Testis (tissue), 2 donors: ENCODE measurements at regions not wholly inside any gene's neighbourhood (a gene's known extent, or its start where the extent isn't known, plus 50 kb on each side); places are given as distances from the start of the nearest gene placed in this dataset.
A peak's percentile ranks its signal among the peaks of the same experiment; 100 is the strongest.

Experiments
- DNase-seq: peaks from one replicate; pipeline ENCODE4 v3.0.0-alpha.2; 2019
- H3K27ac ChIP-seq, 2 donors: fragments of 200-600 bp; sonication (generic); one replicate each; pipeline ENCODE4 v1.5.1; 2019
- H3K27me3 ChIP-seq: fragments of 200-600 bp; sonication (generic); one replicate; pipeline ENCODE4 v1.5.1; 2019
- H3K36me3 ChIP-seq: fragments of 200-600 bp; sonication (generic); one replicate; pipeline ENCODE4 v1.5.1; 2017; ENCODE audit warnings: low read depth; ENCODE audit errors: missing control alignments
- H3K4me1 ChIP-seq: fragments of 200-600 bp; sonication (generic); one replicate; pipeline ENCODE4 v1.5.1; 2019
- H3K4me3 ChIP-seq, 2 donors: fragments of 200-600 bp; sonication (generic); one replicate each; pipeline ENCODE4 v1.5.1; 2017 to 2019
- H3K9me3 ChIP-seq: fragments of 200-600 bp; sonication (generic); one replicate; pipeline ENCODE4 v1.5.1; 2017
- POLR2A ChIP-seq: fragments of 450-650 bp; IDR thresholded peaks from one replicate; pipeline ENCODE4 v1.6.1; 2017; ENCODE audit warnings: antibody characterized with exemption, mild to moderate bottlenecking, moderate library complexity
- WGBS, 2 donors: methylation state at CpG; one replicate each; pipeline ENCODE4 v1.1.5; 2018; 5-methylcytosine and 5-hydroxymethylcytosine counted together
- intact Hi-C: fragments of 100-400 bp; cut with DNase I; formaldehyde crosslinking; loops from one replicate; pipeline ENCODE4 v1.15.1; 2023; ENCODE audit warnings: low total_unique reads
- TF ChIP-seq, protein P1 (sequence below), 3 experiments: fragments of 450-650 bp in 2 of 3; fragments of 200-600 bp in 1 of 3; sonication (generic) in 1 of 3; IDR thresholded peaks; one replicate each; pipeline ENCODE4 v1.5.1; 2016 to 2019; ENCODE audit warnings: antibody characterized with exemption in 3 of 3, mild to moderate bottlenecking in 2 of 3, moderate library complexity in 1 of 3

DNA sequence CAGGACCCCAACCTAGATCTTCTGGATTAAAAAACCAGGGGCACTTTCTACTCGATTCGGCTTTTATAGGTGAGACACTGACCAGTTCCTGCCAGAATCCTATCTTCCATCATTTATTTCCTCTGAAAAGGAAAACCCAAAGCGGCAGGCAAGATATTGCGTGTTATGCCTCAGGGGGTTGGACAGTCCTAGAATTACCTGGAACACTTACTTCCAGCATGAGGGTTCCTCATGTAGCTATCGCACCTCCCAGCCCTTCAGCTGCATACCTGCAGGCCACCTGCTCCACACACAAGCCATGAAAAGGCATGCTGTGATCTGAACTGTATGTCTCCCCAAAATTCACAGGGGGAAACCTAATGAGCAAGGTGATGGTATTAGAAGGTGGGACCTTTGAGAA lies 58.3 kb upstream of the DLG1 start:
- Histone ChIP-seq H3K36me3 (no peaks in the 10 kb centered on the region), H3K27ac (no peak overlapping the region), H3K27me3 (no peaks in the 10 kb centered on the region), H3K9me3 (no peaks in the 10 kb centered on the region), H3K4me3 (no peak overlapping the region), H3K4me1 (peaks cover 14% of the 10 kb centered on the region)
- DNase-seq: no peak
- 86 to 98% methylated on average over 5 of the region's 5 CpGs for WGBS, 2 donors
- TF ChIP-seq, protein P1, sequence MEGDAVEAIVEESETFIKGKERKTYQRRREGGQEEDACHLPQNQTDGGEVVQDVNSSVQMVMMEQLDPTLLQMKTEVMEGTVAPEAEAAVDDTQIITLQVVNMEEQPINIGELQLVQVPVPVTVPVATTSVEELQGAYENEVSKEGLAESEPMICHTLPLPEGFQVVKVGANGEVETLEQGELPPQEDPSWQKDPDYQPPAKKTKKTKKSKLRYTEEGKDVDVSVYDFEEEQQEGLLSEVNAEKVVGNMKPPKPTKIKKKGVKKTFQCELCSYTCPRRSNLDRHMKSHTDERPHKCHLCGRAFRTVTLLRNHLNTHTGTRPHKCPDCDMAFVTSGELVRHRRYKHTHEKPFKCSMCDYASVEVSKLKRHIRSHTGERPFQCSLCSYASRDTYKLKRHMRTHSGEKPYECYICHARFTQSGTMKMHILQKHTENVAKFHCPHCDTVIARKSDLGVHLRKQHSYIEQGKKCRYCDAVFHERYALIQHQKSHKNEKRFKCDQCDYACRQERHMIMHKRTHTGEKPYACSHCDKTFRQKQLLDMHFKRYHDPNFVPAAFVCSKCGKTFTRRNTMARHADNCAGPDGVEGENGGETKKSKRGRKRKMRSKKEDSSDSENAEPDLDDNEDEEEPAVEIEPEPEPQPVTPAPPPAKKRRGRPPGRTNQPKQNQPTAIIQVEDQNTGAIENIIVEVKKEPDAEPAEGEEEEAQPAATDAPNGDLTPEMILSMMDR (IDR thresholded peaks at IDR 0.05): no peak
- TF ChIP-seq POLR2A: no peak
- intact Hi-C loops: no loop called here

DNA sequence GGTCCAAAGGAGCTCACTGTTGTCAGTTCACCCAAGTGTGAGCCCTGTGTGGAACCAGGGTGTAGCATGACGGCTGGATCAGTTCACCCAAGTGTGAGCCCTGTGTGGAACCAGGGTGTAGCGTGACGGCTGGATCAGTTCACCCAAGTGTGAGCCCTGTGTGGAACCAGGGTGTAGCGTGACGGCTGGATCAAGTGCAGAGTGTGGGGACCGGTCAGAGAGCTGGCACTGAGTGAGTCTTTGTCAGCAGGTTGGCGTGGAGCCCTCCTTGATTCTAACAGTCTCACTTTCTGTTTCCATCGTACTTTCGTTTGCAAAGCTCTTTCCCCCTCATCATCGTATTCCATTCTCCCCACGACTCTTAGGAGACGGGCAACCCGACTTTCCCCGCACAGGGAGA lies 57.9 kb upstream of the DLG1 start:
- WGBS, 2 donors: 92 to 93% methylated on average over 14 of the region's 14 CpGs
- H3K27ac ChIP-seq: no peak overlapping the region
- DNase-seq: no peak
- no peaks in the 10 kb centered on the region for H3K27me3 ChIP-seq
- no peak overlapping the region for H3K4me3 ChIP-seq
- intact Hi-C loops: no loop called here
- no peaks in the 10 kb centered on the region for H3K9me3 ChIP-seq
- no peaks in the 10 kb centered on the region for H3K36me3 ChIP-seq
- peaks cover 14% of the 10 kb centered on the region for H3K4me1 ChIP-seq
- TF ChIP-seq, protein P1 (IDR thresholded peaks at IDR 0.05): no peak
- TF ChIP-seq POLR2A: no peak

- WGBS, 2 donors: 95 to 100% methylated on average over 1 of the region's 1 CpG
- no peak for TF ChIP-seq POLR2A
- TF ChIP-seq, protein P1 (IDR thresholded peaks at IDR 0.05): no peak
- no peaks in the 10 kb centered on the region for H3K9me3 ChIP-seq
- no peak overlapping the region for H3K4me3 ChIP-seq
- peaks cover 14% of the 10 kb centered on the region for H3K4me1 ChIP-seq
- no peak overlapping the region for H3K27ac ChIP-seq
- no peaks in the 10 kb centered on the region for H3K27me3 ChIP-seq
- no peak for DNase-seq
- intact Hi-C loops: no loop called here
- H3K36me3 ChIP-seq: no peaks in the 10 kb centered on the region
These were observed 57.3 kb upstream of the DLG1 start for GRCh38 chr3:197355713-197356112.

DNA sequence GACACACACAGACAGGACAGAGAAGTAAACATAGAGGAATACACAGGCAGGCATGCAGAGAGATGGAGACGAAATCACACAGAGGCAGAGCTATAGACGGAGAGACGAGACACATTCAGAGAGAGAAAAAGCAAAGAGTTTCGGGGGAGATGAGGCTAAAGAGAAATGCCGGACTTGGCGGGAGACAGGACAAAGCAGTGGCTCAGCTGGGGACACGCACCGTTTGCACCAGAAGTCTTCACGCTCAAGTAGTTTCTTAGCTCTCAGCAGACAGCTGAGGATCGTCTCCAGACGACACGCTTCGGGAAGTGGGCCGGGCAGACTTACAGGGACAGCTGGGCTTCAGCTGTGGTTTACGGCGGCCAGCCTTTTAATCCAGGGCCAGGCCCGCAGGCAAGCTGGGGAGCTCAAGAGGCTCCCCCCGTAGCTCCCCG lies 56.2 kb upstream of the DLG1 start:
- no peak overlapping the region for H3K4me3 ChIP-seq
- intact Hi-C loops: no loop called here

More for the DNA sequence above, 56.2 kb upstream of the DLG1 start:
- Histone ChIP-seq H3K4me1 (peaks cover 14% of the 10 kb centered on the region), H3K27ac (peak overlapping the region; percentile 63 to 69), H3K27me3 (no peaks in the 10 kb centered on the region), H3K36me3 (no peaks in the 10 kb centered on the region), H3K9me3 (no peaks in the 10 kb centered on the region)
- 46 to 60% methylated on average over 14 to 19 of the region's 19 CpGs for WGBS, 2 donors
- peak; percentile 61 for DNase-seq
- TF ChIP-seq, protein P1 (IDR thresholded peaks at IDR 0.05): no peak
- no peak for TF ChIP-seq POLR2A
